DMS 273 (cell line): ENCODE measurements at regions not wholly inside any gene's neighbourhood (a gene's known extent, or its start where the extent isn't known, plus 50 kb on each side); places are given as distances from the start of the nearest gene placed in this dataset.
A peak's percentile ranks its signal among the peaks of the same experiment; 100 is the strongest.

Experiments
- DNase-seq: peaks from one replicate; lab custom pipeline; 2025; ENCODE audit not compliant: unreplicated experiment; lab: John Stamatoyannopoulos, UW

DNA sequence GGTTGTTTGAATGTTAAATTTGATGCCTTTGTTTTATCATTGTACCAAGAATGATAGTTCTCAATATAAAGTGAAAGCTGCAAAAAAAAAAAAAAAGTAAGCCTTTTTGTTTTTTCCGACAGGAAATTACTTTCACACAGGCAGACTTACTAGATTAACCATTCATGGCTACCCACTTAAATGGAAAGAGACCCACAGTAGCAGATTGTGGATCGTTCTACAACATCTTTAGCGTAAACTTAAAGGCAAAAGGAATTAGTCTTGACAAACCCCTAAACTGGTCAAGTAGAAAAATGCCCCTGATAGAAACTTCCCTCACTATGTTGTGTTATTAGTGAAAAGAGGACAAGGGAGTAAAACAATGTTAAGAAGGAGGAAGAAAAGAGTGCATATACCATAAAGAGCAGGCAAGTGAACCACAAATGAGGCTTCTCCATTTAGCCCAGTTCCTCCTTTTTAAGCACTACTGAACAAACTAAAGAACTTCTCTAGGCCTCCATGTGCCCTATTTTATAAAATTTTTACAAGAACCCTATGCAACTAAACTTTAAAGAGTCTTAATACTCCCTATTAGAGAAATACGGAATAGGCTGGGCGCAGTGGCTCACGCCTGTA, 1560.3 kb downstream of the MRPL39 start:
- DNase-seq = no peak

DNA sequence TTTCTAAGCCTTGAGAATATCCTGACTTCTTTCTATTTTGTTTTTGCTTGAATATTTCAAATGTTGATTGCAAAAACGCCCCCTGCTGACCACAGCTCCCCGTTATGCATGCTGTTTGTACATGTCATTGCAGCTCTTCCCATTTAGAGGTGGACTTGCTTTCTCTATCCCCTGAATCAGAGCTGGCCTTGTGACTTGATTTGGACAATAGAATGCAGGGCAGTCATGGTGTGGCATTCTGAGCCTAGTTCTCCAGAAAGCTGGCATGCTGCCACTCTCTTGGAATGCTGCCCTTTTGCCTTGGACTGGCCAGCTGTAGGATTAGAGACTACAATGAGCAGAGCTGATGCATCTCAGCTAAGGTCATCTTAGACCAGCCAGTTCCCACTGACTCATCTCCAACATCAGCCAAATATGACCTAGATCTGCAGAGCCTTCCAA, 1561.5 kb downstream of the MRPL39 start:
- DNase-seq = peak; percentile 41

DNA sequence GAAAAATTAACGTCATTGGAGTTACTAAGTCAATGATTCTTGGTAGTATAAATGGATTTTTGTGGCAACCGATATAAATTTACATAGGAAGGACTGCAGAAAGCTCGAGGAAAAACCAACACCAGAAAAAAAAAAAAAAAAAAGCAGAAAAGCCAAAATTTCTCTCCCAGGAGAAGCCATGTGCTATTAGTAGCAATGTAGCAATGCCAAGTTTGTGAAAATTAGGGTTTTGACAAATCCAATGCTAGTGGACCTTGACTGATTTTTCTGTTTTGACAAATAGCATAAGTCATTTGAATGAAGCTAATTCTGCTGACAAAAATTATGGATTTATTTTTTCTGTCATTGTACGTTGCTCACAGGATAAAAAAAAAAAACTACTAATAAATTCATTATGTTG, 1561.9 kb downstream of the MRPL39 start:
- no peak for DNase-seq

DNA sequence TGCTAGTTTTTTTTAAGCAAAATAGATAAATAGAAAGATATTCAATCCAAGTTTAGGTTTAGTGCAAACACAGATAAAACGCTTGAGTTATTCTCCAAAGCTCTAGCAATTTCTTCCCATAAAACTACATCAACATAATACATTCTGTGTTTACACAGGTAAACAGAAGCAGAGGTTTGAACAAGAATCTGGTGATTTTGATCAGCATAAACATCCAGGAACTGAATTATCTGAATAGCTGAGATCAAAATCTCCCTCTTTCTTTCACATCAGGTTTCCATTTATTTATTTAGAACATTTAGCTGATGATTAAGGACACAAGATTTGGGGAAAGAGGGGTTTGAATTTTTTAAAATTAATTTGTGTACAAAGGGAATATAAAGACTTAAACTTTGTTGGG, 1564.6 kb downstream of the MRPL39 start:
- DNase-seq = no peak

DNA sequence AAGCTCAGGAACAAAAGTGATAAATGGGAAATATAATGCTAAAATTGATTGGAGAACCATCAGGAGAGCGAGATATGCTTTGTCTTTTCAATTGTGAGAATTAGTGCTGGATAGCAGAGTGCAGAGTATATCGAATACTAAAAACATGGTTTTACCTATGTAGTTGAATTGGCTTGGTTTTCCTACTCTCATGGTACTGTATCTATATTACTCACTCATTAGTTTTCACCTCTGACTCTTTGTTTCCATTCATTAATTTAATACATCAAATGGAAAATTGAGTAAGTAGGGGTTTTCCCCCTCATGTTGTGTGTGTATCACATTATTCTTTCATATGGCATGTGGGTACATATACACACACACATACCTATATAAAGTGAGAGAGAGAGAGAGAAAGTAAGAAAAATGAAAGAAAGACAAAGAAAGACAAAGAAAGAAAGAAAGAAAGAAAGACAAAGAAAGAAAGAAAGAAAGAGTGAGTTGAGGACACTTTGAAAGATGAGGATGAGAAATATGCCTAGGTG, 1574.5 kb downstream of the MRPL39 start:
- no peak for DNase-seq

DNA sequence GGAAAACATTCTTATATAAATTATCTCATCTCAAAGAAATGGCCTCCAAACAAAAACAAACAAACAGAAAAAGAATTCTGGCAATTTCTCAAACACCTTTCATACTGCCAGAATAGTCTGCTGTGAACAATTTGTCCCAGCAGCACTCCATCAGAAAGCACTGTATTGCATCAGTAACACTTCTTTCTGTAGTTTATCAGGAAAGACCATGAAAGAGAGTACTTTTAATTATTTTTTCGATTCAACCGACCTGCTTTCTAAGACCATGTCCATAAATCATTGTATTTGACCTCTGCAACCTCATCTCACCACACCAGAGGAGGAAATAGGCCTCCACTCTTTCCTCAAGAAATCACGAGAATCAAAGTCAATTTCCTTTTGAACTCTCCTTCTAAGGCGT, 1579.9 kb downstream of the MRPL39 start:
- DNase-seq = no peak

DNA sequence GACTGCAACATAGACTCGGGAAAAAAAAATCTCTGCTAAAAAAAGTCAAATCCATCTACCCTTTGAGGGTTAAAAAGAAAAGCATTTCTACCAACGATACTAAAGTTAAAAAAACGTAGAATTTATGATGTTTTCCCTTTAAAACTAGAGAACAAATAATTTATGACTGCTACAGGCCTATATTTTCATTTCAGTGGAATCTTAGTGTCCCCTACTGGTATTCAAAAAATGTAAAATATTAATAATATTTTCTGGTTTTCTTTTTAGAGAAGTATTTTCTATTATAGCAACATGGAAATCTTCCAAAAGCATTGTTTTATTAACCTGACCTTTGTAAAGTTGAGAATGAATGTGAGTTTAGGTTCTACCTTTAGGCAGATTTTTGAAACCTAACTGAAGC, 1582.2 kb downstream of the MRPL39 start:
- DNase-seq = no peak

DNA sequence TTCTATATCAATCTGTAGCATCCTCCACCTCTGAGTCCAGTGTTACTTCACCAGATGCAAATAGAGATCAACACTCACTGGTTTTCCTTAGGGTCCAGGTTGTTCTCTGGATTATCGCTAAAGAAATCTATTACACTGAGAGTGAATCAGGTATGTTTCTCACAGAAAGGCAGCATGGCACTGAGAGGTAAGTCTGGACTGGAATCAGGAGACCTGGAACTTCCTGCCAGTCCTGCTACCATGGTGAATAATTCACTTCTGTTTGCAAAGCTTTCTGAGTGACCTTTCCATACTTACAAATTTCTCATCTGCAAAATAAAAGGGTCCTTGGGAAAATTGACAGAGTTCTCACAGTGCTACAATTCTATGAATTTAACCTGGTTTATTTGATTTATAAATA, 1583.3 kb downstream of the MRPL39 start:
- no peak for DNase-seq

DNA sequence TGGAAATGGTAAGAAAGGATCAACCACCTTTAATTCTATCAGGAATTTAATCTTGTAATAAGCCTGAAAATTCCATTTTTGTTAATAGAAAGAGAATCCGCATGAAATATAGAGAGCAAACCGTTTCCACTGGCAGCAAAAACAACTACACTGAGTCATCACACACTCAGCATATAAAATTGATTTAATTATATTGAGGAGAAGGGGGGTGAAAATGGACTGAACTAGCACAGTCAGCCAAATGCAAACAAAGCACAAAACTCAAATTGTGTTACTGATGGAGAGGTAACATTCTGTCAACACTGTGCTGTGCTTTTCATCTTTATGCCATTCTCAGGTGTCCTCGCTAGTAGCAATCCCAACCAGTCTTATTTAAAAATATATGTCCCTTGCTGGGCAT, 1583.9 kb downstream of the MRPL39 start:
- DNase-seq = no peak

DNA sequence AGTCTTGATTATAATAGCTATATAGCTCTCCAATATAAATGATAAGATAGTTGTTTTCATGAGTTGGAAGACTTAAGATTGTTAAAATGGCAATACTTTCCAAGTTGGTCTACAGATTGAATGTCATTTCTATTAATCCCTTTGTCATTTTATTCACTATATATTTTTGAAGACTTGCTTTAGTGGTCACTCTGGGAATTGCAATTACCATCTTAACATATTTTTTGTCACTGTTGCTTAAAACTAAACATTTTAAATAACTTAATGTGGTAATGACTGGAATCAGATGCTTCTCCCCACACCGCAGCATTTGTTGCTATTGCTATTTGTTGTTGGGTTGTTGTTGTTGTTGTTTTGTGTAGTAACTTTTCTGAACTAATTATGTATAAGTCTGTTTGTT, 1592.9 kb downstream of the MRPL39 start:
- no peak for DNase-seq

DNA sequence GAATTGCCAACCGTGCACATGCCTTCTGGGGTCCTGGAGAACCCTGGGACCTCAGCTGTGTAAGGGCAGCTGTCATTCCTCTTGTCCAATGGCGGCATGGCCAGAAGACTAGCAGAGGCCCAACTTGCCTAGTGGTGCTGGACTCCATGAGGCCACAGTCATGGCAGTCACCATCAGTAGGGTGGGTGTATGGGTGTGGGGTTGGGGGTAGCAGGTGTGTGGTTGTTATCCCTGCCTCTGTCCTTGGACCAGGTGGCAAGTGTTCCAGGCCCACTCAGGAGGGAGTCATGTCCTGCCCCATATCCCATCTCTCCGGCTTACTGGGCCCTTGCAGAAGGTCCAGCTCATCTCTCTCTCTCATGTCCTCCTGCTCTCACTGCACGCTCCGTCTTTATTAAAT, 1596.2 kb downstream of the MRPL39 start:
- DNase-seq = no peak

DNA sequence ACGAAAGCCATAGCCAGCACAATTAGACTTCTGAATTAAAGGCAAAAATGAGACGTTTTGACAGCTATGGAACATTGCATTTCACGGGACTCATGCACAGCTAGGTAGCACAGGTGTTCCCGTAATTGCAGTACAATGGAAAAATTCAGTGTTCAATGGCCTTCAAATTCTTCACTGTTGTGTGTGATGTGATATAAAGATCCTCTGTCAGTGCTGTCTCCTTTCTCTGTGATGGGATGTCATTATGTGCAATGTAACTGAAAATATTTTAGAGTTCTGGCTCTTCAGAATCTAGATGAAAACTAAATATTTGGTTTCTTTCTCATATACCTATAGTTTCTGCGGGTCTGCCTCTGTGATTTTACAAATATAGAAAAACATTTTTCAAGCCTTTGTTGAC, 1599.7 kb downstream of the MRPL39 start:
- no peak for DNase-seq

DNA sequence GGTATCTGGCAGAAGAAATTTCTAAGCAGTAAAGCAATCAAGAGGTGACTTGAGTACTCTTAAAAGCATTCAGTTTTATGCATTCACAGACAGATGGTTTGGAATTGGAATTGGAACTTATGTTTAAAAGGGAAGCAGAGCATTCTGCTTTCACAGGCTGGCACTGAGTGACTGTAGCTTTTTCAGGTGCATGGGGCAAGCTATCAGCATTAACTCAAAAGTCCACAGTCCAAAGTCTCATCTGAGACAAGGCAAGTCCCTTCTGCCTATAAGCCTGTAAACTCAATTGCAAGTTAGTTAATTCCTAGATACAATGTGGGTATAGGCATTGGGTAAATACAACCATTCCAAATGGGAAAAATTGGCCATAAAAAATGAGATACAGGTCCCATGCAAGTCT, 1620.3 kb downstream of the MRPL39 start:
- DNase-seq = no peak

DNA sequence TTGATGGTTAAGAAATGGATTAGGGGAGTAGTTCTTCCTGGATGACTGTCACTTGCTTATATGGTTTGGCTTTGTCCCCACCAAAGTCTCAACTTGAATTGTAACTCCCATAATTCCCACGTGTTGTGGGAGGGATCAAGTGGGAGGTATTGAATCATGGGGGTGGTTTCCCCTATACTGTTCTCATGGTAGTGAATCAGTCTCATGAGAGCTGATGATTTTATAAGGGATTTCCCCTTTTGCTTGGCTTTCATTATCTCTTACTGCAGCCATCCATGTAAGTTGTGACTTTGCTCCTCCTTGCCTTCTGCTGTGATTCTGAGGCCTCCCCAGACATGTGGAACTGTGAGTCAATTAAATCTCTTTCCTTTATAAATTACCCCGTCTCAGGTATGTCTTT, 1621.1 kb downstream of the MRPL39 start:
- DNase-seq = no peak

DNA sequence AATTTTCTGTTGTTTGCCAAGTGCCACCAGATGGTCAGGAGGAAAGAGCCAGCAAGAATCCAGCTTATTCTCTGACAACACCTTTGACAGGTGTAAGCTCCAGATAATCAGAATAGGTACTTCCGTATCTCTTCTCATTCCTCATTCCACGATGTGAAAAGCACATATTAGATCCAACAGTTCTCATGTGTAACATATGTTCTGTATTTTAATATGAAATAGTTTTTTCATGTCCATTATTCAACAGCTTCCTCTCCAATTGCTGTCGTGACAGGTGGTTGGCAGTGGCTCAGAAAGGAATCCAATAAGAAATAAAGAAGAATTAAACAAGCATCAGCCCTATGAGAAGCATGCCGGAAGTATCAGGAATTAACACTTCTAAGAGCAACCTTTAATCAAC, 1624.7 kb downstream of the MRPL39 start:
- no peak for DNase-seq

DNA sequence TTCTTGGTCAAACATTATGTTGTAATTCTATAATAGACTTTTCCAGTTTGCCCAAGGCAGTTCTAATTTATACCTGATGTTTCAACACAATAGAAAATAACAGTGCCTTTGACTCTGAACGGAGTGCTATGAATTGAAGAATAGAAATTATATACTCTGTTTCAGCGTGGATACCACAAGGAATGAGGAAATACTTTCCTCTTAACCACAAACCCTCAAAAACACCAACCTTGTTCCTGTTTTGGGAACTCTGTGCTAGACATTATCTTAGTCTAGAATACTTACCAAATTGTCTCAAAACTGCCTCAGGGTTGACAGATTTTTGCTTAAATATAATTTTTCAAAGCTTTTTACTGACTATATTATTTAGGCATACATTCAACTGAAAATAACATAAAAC, 1629.3 kb downstream of the MRPL39 start:
- no peak for DNase-seq

DNA sequence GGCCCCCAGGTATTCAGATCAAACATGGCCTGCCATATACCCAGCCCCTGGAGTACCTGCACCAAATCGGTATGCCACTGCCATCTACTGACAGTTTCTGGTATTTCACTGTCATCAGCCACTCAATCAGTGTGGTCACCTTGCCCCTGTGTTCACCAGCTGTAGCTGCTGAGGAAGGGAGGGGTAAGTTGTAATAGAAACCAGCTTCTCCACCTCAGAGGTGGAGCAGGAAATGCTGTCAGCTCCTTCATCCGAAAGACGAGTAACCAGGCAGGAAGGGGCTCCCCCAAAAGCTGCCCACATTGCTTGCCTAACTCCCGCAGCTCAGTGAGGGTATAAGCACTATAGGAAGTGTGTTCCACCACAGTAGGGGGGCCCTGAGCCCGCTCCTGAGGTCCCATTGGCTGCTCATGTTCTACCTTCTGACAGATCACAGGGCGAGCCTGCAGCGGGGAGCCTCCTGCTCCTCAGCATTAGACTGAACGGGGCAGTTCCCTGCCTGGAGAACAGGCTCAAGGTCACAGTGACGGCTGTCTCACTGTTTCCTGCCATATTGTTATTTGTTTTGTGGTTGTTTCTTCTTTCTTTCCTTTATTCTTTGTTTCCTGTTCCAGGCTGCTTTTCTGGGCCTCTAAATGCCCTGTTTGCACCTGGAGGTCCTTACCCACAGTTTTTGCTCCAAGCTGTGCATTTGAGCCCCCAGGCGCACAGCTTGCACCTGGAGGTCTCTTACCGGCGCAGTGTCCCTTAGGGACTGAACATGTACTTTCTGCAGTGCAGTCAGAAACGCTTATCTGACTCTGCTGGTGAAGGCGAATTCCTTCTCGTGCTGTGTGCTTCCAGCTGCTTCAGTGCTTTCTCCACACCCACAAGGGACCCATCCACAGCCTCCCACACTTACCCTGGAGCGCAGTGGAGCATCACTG, 1638.3 kb downstream of the MRPL39 start:
- DNase-seq = peak; percentile 65

DNA sequence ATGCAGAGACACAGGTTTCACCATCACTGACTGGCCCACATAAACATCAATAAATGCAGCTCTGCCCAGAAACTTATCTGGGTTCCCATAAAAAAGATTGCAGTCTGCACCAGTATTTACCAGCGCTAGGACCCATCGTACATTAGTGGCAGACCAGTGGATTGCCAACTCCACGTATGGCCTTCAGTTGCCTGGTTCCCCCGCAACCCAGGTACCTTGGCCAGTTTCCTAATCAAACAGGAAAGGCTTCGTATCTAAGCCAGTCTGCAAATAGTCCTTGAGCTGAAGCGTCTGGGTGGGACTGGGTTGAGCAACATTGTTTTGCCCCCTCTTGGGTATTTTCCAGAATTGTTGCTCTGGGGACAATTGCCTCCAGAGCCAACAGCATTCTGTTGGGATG, 1639.3 kb downstream of the MRPL39 start:
- DNase-seq = no peak

DNA sequence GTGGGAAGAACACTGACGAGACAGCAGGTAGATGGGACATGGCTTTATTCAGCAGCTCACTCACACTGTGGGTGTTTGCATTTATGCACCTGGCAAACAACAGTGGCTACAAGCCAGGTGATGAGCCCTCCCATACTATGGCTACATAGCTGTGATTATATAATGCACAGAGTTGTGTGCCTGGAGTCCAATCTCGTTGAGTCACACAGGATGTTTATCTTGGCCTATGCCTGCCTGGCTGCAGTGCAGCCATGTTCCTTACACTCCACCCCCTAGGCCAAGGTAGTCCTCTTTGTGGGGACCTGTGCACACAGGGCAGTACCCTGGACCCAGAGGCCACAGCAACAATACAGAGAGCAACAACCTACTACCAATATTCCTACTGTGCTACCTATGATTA, 1643.8 kb downstream of the MRPL39 start:
- DNase-seq = no peak

DNA sequence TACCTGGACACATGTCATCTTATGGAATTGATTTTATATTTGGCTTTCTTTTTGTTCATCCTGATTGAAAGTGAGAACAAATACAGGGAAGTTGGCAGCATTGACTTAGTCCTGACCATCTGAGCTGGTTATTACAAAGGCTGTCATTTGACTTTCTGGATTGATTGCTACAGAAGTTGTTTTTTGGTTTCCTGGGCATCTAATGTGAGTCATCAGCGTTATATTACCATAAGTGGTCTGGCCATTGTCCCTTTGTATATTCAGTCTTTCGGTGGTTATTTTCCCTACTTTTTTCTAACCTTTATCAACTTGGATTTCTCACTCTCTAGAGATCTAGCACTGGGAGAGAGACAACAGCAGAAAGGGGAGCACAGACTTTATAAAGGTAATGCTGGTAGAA, 1646.5 kb downstream of the MRPL39 start:
- DNase-seq = no peak

DNA sequence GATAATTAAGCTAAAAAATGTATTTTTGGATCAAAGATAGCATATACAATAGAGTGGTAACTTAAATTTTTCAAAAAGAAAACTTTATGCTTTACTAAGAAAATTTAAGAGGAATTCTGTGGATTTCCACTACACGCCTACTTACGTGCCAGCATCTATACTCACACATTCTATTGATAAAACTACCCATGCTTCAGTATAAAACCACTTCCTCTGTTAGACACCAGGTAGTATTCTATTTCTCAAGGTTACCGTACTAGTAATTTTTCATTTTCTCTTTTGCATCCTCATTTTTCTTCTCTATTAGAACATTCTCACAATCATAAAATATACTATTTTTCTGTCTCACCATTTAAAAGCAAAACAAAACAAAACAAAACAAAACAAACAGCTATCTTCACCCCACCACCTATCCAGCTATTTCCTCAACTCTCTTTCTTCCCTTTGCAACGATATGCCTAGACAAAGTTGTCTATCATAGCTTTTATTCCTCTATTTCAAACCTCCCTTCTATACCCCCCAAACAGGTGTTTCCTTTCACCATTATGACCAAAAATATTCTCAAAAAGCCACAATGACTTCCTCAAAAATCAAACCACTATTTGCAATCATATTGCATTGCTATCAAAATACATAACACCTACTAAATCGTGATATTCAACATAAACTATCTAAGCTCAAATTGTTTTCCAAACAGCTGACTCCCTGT, 1652.0 kb downstream of the MRPL39 start:
- DNase-seq = no peak

DNA sequence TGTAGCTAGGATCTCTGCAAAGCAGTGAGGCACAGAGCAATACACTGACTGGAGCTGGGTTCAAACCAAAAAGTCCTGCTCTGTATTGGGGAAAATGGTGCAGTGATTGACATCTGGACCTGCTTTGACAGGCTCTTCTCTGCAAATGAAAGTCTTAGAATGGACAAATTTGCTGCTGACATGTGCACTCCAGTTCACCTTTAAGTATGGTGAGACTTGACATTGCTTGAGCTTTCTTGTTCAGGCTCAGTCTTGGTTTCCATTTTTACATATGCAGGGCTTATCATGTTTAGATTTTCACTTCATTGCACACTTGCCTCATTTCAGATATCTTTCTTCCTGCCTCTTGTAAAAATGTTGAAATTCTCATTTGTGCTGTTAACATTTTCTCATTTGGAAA, 1655.0 kb downstream of the MRPL39 start:
- DNase-seq = no peak
